HG03469 (cell line): ENCODE measurements at regions not wholly inside any gene's neighbourhood (a gene's known extent, or its start where the extent isn't known, plus 50 kb on each side); places are given as distances from the start of the nearest gene placed in this dataset.
A peak's percentile ranks its signal among the peaks of the same experiment; 100 is the strongest.
"Not testable (repeated sequence)": the region's sequence is repeated elsewhere in the genome, so short reads cannot be mapped to it uniquely, and the experiment has no call there.

Experiments
- ATAC-seq: cut with Tn5 transposase; IDR thresholded peaks from one replicate; pipeline ENCODE4 v1.9.1; 2021; ENCODE audit warnings: mild to moderate bottlenecking, moderate library complexity, moderate number of reproducible peaks; ENCODE audit not compliant: unreplicated experiment

DNA sequence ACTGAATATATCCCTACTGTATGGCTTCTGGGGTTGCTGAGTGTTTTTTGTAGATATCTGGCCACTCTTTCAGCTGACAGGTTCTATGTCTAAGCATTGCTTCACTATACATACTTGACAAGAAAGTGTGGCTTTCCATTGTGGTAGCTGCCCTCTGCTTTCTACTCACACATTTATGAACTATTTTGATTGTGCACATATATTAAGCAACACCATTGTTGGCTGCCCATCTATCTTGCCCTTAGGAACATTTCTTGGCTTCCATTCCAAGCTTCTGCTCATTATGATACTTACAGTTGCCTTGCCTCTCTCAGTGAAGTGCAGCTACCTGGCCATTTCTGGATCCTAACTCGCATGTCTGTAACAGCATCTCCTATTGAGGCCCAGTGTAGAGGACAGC is 153.6 kb upstream of the MOCS2 start:
- ATAC-seq = no peak

DNA sequence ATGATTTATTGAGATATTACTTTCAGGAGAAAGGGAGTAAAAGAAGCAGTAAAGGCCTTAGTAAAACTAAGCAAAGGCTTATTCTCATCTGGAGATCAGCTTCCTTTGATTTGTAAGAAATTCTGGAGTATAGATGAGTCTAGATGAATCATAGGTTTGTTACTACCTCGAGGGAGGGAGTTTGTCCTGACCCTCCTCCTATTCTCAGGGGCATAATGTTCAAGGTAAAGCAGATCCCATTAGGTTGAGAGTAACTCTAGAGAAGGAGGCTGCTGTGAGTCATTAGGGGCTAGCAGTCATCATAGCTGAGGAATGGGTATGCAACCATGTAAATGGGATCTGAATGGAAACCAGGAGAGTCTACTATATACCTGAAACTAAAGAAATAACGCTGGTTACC is 155.5 kb upstream of the MOCS2 start:
- ATAC-seq = no peak

DNA sequence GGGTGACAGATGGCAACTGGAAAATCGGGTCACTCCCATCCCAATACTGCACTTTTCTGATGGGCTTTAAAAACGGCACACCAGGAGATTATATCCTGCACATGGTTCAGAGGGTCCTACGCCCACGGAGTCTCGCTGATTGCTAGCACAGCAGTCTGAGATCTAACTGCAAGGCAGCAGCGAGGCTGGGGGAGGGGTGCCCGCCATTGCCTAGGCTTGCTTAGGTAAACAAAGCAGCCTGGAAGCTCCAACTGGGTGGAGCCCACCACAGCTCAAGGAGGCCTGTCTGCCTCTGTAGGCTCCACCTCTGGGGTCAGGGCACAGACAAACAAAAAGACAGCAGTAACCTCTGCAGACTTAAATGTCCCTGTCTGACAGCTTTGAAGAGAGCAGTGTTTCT is 158.7 kb upstream of the MOCS2 start:
- ATAC-seq = not testable (repeated sequence)

DNA sequence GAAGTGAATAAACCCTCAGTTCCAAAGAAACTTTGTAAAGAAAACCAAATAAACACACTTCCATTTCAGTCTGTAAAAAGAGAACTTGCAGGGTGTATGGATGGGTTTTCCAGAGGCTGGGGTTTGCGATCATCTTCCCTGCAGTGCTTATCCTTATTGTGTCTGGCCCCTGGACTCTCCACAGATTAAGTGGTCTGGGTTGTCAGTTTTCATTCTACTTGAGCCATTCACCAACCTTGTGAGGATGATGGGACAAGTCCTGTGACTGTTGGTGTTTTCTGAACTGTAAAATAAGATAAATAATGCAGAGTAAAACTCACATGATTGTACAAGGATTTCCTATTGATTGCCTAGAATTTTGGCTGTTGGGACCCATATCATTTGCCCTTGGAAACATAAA is 166.1 kb upstream of the MOCS2 start:
- no peak for ATAC-seq

DNA sequence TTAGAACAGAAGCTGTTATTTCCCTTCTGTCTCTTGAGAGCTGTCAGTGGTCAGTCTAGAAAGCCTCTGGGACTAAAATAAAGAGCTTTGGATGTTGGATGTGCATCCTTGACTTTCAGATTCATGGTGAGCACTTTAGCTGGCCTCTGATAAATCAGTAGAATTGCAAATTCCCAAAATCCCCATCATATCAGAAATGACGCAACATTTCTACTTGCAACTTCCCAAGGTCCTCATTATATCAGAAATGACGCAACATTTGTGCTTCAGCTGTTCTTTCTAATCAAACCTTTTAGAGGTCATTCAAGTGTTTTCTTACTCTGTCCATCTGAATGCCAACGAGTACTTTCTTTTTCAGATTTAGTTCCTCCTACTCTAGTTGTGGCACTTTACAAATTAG is 167.3 kb upstream of the MOCS2 start:
- ATAC-seq = no peak

DNA sequence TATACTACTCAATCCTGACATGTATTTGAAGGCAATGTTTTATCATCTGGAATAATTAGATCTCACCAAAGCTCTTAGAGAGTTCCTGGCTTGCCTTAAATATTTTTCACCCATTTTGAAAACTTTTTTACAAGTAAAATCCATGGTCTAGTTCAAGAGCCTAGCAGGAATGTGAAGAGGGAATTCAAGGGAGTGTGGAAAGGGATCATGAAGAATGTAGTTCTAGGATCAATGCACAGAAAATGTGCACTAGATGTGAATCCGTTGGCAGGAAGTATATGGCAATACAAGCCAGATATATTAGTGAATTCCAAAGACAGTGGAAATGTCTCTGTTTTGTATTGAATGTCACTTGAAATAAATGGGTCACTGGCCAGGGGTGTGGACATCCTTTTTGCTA is 167.9 kb upstream of the MOCS2 start:
- ATAC-seq = no peak

DNA sequence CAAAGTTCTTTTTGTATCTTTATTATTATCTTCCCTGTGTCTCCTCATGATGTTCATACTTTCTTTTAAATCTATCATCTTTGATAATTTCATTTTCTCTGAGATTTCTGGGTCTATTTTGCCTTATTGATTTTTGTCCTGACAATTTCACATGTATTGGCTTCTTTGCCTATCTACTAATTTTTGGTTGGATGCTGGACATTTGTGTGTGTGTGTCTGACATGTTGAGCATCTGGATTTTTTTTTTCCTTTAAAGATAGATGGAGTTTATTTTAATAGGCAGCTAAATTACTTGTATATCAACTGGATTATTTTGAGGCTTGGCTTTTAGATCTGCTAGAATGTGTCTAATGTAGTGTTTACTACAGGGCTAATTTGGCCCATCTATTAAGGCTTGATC is 178.0 kb upstream of the MOCS2 start:
- ATAC-seq = no peak

DNA sequence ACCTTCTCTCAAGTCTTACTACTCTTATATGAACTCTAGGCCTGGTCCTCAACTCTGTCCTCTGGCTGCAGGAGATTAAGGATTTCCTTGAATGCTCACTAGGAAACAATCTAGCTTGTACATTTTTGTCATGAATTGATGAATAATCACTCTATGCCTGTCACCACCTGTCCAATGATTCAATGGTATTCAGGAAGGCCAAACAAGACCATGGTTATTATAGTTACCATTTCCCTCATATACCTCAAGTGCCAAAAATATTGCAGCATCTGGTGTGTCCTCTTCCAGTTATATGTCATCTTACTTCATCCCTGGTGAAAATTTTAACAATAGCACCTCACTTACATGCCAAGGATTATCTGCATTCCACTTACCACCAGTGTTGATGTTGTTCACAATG is 179.0 kb upstream of the MOCS2 start:
- no peak for ATAC-seq

DNA sequence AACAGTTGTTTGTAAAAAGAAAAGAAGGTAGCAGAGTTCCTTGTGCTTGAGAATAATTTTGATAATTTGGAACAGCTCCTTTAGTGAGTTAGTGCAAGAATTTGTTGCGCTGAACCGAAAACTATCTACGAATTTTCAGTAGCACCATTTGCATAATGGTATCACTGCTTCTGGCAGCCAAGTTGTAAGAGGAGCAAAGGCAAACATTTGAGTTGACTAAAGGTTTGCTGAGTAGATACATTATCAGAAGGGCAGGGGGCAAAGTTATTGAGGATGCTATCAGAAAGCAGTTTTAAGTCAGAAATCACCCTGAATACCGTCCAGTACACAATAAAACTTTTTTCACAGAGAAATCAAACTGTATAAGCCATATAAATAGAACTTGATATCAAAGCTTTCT is 181.5 kb upstream of the MOCS2 start:
- ATAC-seq = no peak

DNA sequence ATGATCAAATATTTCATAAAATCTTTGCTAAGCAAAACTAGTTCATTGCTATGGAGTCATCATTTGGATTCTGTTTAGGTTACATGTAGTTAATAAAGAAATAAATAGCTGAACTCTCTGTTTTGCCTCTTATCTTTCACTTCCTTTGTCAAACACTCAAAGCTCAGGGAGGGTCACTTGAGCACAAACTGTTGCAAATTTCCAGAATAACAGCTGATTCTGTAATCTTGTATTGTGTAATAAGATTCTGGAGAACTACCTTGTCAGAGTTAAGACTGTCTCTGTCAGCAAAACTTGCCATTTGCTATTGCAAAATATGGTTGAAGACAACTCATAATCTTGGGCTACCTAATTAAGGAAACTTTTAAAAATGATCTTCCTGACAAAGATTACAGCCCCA is 182.0 kb upstream of the MOCS2 start:
- ATAC-seq = no peak

DNA sequence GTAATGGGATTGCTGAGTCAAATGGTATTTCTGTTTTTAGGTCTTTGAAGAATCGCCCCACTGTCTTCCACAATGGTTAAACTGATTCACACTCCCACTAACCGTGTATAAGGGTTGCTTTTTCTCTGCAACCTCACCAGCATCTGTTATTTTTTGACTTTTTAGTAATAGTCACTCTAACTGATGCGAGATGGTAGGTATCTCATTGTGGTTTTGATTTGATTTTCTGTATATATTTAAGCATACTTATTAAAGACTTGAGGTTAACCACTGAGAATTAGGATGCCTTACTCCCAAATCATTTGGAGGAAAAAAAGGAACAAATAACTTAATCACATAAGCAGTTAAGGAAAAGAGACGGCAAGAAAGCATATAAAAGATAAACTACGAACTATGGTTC is 181.6 kb upstream of the FST start:
- no peak for ATAC-seq

DNA sequence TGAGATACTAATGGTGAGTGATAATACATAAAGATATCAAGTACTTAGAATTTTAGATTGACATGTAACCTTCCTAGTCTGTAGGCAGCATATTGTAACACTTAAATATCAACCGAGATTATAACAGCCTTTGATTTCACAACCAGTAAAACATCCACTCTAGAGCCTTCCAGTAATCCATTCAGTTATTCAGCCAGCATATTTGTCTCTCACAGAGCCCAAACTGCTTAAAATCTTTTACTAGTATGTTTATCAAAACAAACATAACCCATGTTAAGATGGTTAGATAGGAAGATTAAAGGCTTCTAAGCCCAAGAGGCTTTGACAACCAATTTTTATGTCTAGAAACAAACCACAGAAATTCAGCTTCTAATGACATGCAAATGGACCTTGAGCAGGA is 177.9 kb upstream of the FST start:
- ATAC-seq = no peak

DNA sequence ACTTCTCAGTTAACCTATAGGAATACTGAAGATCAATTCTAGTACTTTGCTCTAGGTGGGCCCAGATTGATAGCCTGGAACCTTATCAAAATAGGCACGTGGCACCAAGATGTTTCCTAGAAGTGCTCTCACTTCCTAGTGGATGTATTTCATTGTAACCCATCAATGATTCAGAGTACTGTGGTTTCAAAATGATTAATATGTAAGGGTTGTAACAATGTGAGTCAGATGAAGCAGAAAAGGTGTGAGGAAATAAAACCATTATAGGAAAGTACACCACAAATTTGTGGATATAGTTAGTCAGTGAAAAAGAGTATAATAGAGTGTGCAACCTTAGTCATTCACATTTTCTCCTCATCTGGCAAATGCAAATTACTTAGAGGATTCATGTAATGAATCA is 177.3 kb upstream of the FST start:
- no peak for ATAC-seq

DNA sequence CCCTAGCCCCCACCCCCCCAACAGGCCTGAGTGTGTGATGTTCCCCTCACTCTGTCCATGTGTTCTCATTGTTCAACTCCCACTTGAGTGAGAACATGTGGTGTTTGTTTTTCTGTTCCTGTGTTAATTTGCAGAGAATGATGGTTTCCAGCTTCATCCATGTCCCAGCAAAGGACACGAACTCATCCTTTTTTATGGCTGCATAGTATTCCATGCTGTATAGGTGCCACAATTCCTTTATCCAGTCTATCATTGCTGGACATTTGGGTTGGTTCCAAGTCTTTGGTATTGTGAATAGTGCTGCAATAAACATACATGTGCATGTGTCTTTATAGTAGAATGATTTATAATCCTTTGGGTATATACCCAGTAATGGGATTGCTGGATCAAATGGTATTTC is 175.1 kb upstream of the FST start:
- not testable (repeated sequence) for ATAC-seq

DNA sequence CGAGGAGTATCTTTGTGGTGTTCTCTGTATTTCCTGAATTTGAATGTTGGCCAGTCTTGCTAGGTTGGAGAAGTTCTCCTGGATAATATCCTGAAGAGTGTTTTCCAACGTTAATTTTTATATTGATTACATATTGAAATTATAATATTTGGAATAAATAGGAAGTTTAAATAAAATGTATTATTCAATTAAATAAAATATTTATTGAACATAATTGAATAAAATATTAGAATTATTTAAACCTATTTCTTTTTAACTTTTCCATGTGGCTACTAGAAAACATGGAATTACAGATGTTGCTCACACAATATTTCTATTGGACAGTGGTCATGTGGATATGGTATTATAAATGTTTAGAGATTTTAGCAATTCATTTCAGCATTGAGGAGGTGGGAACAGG is 170.8 kb upstream of the FST start:
- ATAC-seq = no peak

DNA sequence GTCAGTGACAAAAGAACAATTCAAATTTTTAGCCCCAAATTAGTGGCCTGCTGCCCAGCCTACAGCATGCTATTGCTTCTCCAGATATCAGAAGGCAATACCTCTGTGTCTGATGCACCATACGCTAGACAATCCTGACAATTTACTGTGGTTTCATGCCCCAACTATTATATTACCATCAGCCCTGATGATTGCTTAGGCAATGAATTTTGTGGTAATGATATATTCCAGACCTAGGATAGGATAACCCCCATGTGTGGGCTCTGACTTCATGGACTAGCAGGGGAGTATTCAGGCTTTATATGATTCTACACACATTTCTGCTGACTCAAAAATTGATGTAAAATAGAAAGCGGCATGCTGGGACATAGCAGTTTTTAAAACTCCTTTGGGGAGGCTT is 168.7 kb upstream of the FST start:
- no peak for ATAC-seq

DNA sequence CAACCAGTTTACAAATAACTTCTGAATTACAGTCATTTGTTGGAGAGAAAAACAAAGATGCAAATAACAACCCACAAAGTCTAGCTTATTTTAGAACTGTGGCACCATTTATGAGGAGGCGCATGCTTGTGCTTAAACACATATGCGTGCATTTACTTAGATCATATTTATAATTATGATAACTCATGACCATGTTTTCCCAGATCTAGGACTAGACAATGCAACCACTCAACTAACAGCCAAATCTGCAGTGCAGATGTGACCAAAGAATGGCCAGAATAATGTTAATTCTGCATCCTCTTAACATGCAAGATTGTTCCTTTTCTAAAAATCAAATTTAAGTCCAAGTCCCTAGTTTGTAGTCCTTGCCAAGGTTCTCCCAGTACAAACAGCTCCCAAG is 167.3 kb upstream of the FST start:
- ATAC-seq = no peak

DNA sequence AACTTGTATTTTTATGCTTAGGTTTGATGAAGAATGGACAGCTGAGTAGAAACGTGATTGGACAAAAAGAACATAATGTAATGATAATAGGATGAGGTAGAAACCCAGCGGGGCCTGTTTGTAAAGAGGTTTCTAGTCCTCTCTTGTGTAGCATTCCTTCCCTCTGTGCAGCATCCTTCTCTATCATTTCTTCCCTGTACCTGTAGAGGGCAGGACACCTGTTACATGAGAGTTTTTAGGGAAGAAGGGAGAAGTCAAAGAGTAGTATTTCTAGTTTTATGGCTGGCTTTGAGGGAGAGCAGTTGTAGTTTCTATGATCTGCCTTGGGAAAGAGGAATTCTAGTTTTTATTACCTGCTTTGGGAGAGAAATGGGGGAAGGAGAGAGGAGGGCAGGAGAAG is 162.1 kb upstream of the FST start:
- ATAC-seq = no peak

DNA sequence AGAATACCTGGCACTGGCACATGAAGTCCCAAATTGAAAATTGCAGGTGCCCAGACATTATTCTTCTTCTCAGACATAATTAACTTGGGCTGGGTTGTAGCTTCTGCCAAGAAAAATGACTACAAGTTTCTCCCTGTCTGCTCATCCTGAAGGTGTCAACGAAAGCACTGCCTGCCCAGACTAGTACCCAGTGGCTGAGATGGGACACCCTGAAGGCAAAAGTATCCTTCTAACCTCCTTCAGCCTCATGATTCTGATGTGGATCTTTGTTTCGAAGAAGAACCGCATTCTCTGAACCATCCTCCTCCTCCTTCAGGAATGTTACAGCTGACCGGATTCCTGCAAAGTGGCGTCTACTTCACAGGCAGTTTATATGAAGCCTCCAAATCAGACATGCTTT is 161.1 kb upstream of the FST start:
- ATAC-seq = no peak

DNA sequence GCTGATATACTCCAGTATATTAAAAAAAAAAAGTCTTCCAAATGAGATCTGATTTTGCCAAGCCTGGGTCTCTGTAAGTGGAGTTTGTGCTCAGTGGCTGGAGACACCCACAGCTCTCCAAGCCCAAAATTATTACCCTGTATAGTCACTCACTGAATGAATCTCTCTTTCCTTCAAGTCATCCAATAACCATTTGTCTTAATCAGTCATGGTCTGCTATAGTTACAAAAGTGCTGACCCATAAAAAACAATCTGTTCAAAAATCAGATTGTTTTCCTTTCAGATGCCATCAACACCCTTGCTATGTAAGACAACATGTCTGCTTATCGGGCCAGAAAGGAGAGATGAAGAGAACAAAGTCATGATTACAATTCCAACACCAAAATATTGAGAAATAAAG is 159.4 kb upstream of the FST start:
- ATAC-seq = no peak

DNA sequence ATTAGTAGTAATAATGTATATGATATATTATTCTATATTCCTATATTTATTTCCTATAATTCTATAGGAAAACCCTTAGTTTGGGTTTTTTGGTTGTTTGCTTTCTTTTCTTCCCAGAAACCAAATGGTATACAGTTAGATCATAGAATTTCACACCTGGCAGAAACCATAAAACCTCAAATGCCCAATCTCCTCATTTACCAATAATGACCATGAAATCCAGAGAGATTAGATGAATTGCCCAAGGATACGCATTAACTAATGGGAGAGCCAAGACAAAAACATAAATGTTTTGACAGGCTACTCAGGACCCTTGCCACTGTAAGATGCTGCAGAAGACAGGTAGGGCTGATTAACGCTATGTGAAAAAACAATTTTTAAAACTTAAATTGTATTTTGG is 158.7 kb upstream of the FST start:
- no peak for ATAC-seq

DNA sequence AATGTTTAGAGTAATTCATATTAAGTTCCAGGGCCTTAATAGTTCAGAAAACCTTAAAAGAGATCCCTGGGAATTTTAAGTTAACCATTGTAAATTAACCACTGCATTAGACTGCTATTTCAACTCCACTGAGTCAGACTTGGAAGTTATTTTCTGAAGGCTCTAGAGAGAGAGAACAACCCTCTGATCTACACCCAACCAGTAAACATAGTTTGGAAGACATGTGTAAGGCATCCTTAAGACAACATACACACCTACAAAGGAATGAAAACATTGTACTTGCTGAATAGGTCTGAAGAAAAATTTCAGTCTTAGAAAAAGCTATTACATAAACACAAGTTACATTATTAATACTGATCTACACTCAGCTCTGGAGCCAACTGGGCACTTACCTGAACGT is 158.2 kb upstream of the FST start:
- no peak for ATAC-seq

DNA sequence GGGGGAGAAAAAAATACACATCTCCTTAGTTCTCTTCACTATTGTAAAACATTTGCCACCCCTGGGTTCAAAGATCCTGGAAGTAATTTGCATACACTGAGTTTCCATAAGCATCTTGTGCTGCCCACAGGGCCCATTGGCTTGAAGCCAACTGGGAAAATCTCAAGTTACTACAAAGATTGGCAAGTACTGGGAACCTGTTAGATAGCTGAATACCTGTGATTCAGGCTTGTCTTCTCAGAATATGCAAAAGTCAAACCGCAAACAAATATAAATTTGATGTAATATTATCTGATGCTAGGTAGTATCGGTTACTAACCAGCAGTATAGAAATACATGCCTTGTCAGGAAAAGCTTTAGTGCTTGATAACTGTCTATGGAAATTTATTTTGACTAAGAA is 156.9 kb upstream of the FST start:
- ATAC-seq = no peak

DNA sequence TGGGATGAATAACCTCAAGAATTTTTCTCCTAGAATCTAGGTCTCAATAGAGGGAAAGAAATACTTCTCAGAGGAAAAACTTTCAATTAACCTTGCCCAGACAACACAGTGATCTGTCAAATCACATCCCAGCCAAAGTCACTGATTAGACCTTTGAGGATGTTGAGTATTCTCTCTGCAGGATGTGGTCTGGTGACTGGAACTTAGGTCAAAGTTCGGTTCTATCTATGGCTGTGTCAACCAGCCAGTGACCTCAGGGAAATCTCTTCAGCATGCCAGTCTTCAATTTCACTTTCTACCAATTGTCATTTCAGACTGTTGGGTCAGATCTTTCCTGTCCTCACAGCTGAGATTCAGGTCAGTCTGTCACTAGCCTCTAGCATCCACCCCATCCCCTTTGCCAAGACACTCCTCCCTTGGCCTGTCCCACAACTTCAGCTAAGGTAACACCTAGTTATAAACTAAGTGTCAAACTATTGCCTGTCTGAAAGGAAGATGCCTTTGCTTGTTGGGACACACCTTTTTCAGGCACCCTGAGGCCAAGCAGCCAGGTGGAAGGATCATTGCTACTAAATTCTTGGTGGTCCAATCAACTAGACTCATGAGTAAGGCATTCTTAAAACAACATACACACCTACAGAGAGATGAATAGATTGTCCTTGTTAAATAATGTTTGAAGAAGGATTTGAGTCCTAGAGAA is 156.3 kb upstream of the FST start:
- peak; percentile 72 for ATAC-seq
